Stimulated activated CD4-positive, alpha-beta T cell treated with anti-CD3 and anti-CD28 coated beads, Interleukin-1b, Interleukin-23, amount 100 ng/mL, for 48 hours (primary cell): ENCODE measurements at regions not wholly inside any gene's neighbourhood (a gene's known extent, or its start where the extent isn't known, plus 50 kb on each side); places are given as distances from the start of the nearest gene placed in this dataset.
A peak's percentile ranks its signal among the peaks of the same experiment; 100 is the strongest.

ENCODE experiments used
- DNase-seq: peaks from one replicate; pipeline ENCODE4 v3.0.0-alpha.2; 2020

- no peak for DNase-seq
Observed at GRCh38 chr4:108520807-108521206, 99.6 kb upstream of the RPL34 start.

DNA sequence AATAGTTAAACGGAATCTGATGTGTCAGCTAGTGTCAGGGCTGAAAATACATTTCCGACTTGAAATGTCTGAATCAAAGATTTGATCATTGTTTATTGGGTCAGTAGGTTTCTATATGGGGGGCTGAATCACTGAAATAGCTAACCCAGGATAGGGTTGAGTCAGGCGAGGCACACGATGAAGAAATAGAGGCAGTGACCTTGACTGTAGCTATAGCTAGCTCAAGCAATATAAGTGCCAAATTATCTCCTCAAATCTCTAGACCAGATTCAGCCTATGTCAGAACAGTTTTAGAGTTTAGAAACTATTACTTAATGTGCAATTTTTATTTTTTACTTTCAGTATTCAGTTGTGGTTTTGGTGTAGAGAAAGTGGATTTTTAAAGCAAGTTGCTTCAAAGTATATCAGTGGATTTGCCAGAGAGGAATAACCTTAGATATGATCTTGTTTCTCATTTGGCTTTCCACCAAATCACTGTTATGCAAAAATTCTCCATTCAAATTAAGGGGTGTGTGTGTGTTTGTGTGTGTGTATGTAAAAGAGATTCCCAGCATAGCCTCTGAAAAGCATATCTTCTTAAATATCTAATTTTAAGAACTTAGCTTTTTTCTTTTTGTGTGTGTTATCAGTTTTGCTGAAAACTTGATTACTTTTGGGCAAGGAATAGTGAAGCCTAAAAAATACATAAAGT is 100.3 kb upstream of the RPL34 start:
- DNase-seq: no peak

GRCh38 chr4:108519208-108519833 is 101.1 kb upstream of the RPL34 start:
- no peak for DNase-seq

DNA sequence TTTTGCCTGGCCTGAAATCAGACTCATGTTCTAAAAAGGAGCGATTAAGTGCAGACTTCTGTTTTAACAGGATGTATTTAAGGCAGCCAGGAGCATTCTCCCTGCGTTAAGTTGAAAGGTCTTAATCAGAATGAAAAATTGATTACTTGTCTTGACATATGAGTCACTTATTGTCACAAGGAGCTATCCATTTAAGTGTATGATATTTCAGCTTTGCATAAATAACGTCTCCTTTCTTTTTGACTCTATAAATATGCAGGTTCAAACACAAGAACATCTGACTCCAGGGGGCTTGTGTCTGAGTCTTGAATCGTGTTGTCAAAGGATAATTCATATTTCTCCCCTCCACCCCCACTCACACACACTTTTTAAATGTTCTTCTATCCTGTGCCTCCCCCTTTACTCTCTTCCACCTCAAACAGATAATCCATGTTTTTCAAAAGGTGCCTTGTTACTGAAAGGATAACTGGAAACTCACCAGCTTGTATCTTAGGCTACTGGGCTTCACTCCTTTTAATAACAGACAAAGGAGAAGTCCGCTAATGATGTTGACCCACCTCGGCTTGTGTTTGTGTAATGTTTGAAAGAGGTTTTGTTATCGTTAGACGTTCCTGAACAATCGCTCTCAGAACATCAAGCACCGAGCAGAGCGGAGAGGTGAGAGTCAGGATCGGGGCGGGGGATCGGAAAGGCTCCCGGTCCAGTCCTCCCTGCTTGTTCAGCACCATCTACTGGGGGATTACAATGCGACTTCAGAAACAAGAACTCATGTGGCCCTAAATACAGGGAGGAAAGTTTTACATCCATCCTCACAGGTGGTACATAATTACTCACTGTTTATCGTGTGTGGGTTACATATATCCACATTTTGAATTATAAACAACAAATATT is 107.5 kb upstream of the RPL34 start:
- peak; percentile 50 for DNase-seq

- DNase-seq: no peak
Observed at GRCh38 chr4:108511618-108512017, 108.8 kb upstream of the RPL34 start.

- DNase-seq: no peak
Observed at GRCh38 chr4:108502356-108502755, 118.0 kb upstream of the RPL34 start.

- DNase-seq: no peak
Observed at GRCh38 chr4:108498925-108499324, 121.5 kb upstream of the RPL34 start.

DNA sequence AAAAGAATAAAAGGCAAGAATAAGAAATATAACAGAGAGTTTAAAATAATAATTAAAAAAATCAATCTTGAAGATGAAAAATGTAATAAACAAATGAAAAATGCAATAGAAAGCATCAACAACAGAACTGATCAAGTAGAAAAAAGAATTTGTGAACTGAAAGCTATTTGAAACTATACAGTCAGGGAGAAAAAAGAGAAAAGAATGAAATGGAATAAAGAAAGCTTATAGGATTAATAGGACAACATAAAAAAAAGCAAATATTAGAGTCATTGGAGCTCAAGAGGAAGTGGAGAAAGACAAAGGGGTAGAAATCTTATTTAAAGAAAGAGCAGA is 126.8 kb upstream of the RPL34 start:
- no peak for DNase-seq

GRCh38 chr4:108492816-108493595 is 127.4 kb upstream of the RPL34 start:
- DNase-seq: peak; percentile 27

DNA sequence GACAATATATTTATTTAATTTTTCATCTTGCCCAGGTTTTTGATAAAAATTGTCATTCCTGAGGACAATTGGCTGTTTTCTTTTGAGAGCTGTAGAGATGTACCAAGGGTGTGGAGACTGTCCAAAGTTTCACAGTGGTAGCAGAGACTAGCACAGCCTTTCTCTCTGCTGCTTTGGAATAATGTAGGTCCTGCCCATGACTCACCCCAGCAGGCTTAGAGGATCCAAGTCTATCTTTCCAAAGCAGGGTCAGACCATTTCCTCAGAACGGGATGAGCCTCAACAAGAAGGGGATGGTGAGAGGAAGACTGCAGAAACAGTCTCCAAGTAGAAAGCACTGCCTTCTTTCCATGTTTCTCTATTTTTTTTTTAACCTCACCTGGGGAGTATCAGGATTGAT is 131.5 kb upstream of the RPL34 start:
- no peak for DNase-seq

- DNase-seq: no peak
Observed at GRCh38 chr4:108486046-108486445, 134.3 kb upstream of the RPL34 start.

DNA sequence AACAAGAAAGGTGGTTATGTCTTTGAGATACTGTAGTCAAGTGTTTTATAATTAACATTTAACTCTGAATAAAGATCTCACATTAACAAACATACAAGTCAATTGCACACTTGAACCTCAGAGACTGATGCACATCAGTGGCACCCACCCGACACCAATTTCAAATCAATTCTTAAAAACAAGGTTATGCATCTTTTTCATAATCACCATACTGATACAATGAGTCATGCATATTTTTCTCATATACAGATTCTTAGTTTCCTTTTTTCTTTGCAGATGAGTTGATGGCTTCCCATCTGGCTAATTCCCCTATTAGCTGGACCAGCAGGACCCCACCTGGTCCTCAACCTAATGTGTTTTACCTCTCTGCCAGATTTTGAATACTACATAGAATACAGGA is 136.2 kb upstream of the RPL34 start:
- no peak for DNase-seq

- DNase-seq: no peak
Observed at GRCh38 chr4:108483650-108484049, 136.7 kb upstream of the RPL34 start.

- peak; percentile 40 for DNase-seq
Observed at GRCh38 chr4:108483079-108483478, 137.3 kb upstream of the RPL34 start.

- DNase-seq: no peak
Observed at GRCh38 chr4:108480881-108481280, 139.5 kb upstream of the RPL34 start.

DNA sequence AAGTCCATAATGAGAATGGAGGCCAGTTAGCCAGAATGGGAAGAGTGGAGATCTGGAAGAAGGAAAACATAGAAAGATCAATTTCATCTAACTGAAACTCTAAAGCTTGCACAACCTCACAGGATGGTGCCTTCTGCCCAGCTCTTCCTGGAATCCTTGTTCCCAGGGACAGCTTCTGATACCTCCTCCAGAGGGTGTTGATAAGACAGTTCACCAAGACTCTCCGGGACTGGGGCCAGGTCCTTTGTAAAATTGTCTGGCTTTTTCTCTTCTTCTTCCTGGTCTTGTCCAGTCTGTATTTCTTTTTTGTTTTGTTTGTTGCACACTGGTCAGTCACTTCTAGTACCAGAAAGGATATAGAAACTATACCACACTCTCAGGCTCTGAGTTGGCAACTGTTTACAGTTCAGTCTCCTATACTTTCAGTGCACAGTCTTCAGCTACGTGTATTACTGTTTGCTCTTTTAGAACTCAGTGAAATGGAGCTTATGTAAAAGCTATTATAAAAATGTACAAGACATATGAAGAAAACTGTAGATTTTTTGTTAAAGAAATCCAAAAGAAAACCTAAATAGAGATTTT is 142.8 kb upstream of the RPL34 start:
- DNase-seq: no peak

DNA sequence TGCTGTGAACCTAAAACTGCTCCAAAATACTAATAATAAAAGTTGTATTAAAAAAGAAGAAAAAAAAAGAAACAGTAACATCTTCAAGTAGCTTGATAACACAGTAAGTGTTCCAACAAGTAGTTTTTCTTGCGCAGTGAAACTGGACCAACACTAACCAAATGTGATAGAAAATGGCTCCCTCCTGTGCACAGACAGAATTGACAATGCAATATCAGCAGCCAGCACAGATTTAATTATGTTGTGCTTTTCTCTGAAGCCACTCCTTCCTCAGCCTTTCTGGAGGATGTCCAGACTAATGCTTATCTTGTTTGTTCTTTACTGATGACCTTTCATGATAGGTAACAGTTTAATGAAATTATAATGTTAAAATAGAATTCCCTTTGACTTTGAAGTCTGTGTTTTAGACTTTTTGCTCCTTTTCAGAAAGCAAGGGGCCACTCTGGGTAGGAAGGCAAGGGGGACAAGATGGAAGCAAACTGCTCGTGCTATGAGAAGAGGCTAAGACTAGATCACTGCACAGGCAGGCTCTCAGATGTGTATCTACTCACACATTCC is 147.1 kb upstream of the RPL34 start:
- no peak for DNase-seq

DNA sequence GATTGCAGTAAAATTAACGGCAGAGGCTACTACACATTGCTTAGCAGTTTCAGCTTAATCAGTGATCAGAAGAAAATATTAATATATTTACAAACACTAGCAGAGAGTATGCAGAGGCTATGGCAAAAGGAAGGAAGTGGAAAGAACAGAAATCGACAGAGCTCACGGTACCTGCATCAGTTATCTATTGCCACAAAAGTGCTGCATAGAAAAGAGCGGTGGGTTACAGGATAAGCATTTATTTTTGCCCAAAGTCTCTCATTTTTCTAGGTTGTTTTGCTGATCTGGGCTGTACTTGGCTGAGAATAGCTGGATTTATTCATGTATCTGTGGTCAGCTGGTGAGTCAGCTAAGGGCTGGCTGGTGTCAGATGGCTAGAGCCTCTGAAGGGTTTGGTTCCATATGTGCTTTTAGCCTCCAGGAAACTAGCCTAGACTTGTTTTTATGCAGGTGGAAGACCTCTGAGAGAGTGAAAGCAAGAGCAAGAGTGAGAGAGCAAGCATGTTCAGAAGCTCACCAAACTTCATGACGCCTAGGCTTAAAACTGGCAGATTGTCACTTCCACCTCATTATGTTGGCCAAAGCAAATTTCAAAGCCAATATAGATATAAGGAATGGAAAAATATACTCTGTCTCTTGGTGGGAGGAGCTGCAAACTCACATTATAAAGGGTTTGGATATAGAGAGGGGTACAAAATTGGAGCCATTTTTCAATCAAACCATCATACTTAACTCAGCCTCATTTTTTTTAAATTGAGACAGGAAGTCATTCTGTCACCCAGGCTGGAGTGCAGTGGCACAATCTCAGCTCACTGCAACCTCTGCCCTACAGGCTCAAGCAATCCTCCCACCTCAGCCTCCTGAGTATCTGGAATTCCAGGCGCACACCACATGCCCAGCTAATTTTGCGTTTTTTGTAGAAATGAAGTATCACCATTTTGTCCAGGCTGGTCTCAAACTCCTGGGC is 153.2 kb upstream of the RPL34 start:
- no peak for DNase-seq

- DNase-seq: no peak
Observed at GRCh38 chr4:108465886-108466500, 154.4 kb upstream of the RPL34 start.

DNA sequence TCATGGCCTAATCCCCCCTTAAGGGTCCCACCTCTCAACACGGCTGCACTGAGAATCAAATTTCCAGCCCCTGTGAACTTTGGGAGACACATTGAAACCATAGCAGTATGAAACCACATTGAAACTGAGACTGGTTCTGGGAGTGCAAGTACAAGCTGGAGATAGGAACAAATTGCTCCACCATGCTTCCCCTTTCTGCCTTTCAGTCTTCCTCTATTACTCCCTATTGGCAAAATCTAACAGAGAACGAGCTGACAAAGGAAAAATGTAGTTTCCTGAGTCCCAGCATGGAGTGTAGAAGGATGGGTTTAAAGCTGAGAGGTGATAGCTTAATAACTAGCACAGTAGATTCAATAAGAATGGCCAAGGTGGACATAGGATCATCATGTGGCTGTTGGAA is 161.7 kb upstream of the RPL34 start:
- DNase-seq: no peak

DNA sequence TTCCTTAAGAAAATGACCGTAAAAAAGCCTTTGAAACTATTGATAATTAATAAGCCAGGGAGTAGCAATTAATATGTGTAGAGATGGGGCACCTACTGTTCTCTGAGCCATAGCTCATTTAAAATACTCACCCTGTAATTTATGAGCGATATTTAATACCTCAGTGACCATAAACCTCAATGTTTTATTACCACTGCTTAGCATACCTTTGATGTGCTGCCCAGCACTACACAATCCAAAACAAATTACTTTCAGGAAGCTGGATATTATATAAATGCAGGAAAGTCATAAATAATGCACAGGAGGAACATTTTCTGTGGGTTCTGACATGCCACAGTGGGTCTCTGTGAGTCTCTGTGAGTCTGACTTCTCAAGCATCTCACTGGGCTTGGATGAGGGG is 166.1 kb upstream of the RPL34 start:
- DNase-seq: no peak
